T follicular helper cell (primary cell): ENCODE measurements at regions not wholly inside any gene's neighbourhood (a gene's known extent, or its start where the extent isn't known, plus 50 kb on each side); places are given as distances from the start of the nearest gene placed in this dataset.
"Not testable (repeated sequence)": the region's sequence is repeated elsewhere in the genome, so short reads cannot be mapped to it uniquely, and the experiment has no call there.

Experiments
- DNase-seq: peaks from one replicate; pipeline ENCODE4 v3.0.0-alpha.2; 2020; ENCODE audit warnings: low read depth

GRCh38 chr5:154588833-154589425, 110.9 kb upstream of the HAND1 start:
- DNase-seq = not testable (repeated sequence)

- DNase-seq = no peak
These were observed 110.2 kb upstream of the HAND1 start for GRCh38 chr5:154588091-154588774.

GRCh38 chr5:154587123-154588026, 109.3 kb upstream of the HAND1 start:
- DNase-seq = no peak

GRCh38 chr5:154583671-154584177, 105.7 kb upstream of the HAND1 start:
- DNase-seq = no peak

GRCh38 chr5:154580422-154580821, 102.4 kb upstream of the HAND1 start:
- DNase-seq = no peak

- no peak for DNase-seq
These were observed 99.4 kb upstream of the HAND1 start for GRCh38 chr5:154577416-154577815.

GRCh38 chr5:154576429-154576806, 98.4 kb upstream of the HAND1 start:
- no peak for DNase-seq

- no peak for DNase-seq
These were observed 97.8 kb upstream of the HAND1 start for GRCh38 chr5:154575546-154576428.

GRCh38 chr5:154573011-154573410, 95.0 kb upstream of the HAND1 start:
- no peak for DNase-seq

GRCh38 chr5:154571325-154572035, 93.5 kb upstream of the HAND1 start:
- DNase-seq = no peak

- no peak for DNase-seq
These were observed 92.7 kb upstream of the HAND1 start for GRCh38 chr5:154570572-154571324.

- DNase-seq = no peak
These were observed 90.6 kb upstream of the HAND1 start for GRCh38 chr5:154568589-154568988.

GRCh38 chr5:154567155-154567554, 89.1 kb upstream of the HAND1 start:
- DNase-seq = no peak

- DNase-seq = no peak
These were observed 88.2 kb upstream of the HAND1 start for GRCh38 chr5:154566146-154566680.

GRCh38 chr5:154565123-154565522, 87.1 kb upstream of the HAND1 start:
- no peak for DNase-seq

GRCh38 chr5:154562244-154562880, 84.3 kb upstream of the HAND1 start:
- DNase-seq = no peak

GRCh38 chr5:154559398-154560276, 81.6 kb upstream of the HAND1 start:
- no peak for DNase-seq

GRCh38 chr5:154557548-154557947, 79.5 kb upstream of the HAND1 start:
- no peak for DNase-seq
